IPS DF 4.7 (cell line): ENCODE measurements at regions not wholly inside any gene's neighbourhood (a gene's known extent, or its start where the extent isn't known, plus 50 kb on each side); places are given as distances from the start of the nearest gene placed in this dataset.

ENCODE experiments used
- DNase-seq: peaks from one replicate; pipeline ENCODE4 v3.0.0-alpha.2; 2013; ENCODE audit warnings: low spot score; ENCODE audit errors: extremely low read depth

- no peak for DNase-seq
These were observed 372.9 kb upstream of the COBL start for GRCh38 chr7:51689547-51689946.

GRCh38 chr7:51685794-51686193 lies 369.2 kb upstream of the COBL start:
- no peak for DNase-seq

- DNase-seq, result no peak
These were observed 364.2 kb upstream of the COBL start for GRCh38 chr7:51680594-51681399.

GRCh38 chr7:51679358-51679757 lies 362.7 kb upstream of the COBL start:
- no peak for DNase-seq

GRCh38 chr7:51666751-51667150 lies 350.1 kb upstream of the COBL start:
- no peak for DNase-seq

GRCh38 chr7:51666266-51666665 lies 349.7 kb upstream of the COBL start:
- no peak for DNase-seq

- DNase-seq, result no peak
These were observed 348.6 kb upstream of the COBL start for GRCh38 chr7:51665045-51665780.

GRCh38 chr7:51660516-51660915 lies 343.9 kb upstream of the COBL start:
- no peak for DNase-seq

- no peak for DNase-seq
These were observed 342.1 kb upstream of the COBL start for GRCh38 chr7:51658684-51659083.

- no peak for DNase-seq
These were observed 331.3 kb upstream of the COBL start for GRCh38 chr7:51647931-51648351.

GRCh38 chr7:51647486-51647885 lies 330.9 kb upstream of the COBL start:
- DNase-seq, result no peak

GRCh38 chr7:51645702-51646298 lies 329.2 kb upstream of the COBL start:
- DNase-seq, result no peak

GRCh38 chr7:51645255-51645654 lies 328.6 kb upstream of the COBL start:
- no peak for DNase-seq

GRCh38 chr7:51644216-51644615 lies 327.6 kb upstream of the COBL start:
- no peak for DNase-seq

- DNase-seq, result no peak
These were observed 324.2 kb upstream of the COBL start for GRCh38 chr7:51640841-51641240.

- DNase-seq, result no peak
These were observed 323.2 kb upstream of the COBL start for GRCh38 chr7:51639661-51640334.

- DNase-seq, result no peak
These were observed 319.9 kb upstream of the COBL start for GRCh38 chr7:51636503-51636902.

- DNase-seq, result no peak
These were observed 319.2 kb upstream of the COBL start for GRCh38 chr7:51635775-51636174.

- DNase-seq, result no peak
These were observed 317.9 kb upstream of the COBL start for GRCh38 chr7:51634538-51634937.

GRCh38 chr7:51634025-51634424 lies 317.4 kb upstream of the COBL start:
- DNase-seq, result no peak

GRCh38 chr7:51633596-51633995 lies 317.0 kb upstream of the COBL start:
- DNase-seq, result no peak

- no peak for DNase-seq
These were observed 316.4 kb upstream of the COBL start for GRCh38 chr7:51633006-51633405.
